GM19035 (cell line): ENCODE measurements at regions not wholly inside any gene's neighbourhood (a gene's known extent, or its start where the extent isn't known, plus 50 kb on each side); places are given as distances from the start of the nearest gene placed in this dataset.
"Not testable (repeated sequence)": the region's sequence is repeated elsewhere in the genome, so short reads cannot be mapped to it uniquely, and the experiment has no call there.

ENCODE experiments used
- ATAC-seq: cut with Tn5 transposase; IDR thresholded peaks from one replicate; pipeline ENCODE4 v1.9.1; 2021; ENCODE audit not compliant: unreplicated experiment

DNA sequence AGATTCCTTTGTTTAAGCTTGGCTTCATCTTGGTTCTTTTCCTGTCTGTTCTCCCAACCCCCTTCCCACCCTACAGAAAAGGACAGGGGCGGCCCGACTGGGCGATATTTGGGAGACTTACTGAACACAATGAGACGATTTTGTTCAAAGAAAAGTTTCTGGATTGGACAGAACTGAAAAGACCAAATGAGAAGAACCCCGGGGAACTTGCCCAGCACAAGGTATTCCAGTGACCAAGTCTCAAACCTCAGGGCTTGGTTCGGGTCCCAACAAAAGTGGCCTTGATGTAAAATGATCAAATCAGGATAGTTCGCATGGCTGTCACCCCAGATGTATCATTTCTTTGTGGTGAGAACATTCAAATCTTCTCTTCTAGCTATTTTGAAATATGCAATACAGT lies 73.9 kb upstream of the LYZL2 start:
- ATAC-seq: not testable (repeated sequence)

DNA sequence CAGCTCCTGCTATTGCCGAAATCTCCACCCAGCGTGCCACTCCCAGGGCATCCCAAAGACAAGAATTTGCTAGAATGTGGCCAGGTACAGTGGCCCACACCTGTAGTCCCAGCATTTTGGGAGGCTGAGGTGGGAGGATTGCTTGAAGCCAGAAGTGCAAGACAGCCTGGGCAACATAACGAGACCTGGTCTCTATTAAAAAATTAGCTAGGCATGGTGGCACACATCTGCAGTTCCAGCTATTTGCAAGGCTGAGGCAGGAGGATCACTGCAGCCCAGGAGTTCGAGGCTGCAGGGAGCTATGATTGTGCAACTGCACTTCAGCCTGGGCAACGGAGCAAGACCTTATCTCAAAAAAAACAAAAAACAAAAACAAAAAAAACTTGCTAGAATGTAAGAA lies 73.3 kb upstream of the LYZL2 start:
- ATAC-seq: no peak

DNA sequence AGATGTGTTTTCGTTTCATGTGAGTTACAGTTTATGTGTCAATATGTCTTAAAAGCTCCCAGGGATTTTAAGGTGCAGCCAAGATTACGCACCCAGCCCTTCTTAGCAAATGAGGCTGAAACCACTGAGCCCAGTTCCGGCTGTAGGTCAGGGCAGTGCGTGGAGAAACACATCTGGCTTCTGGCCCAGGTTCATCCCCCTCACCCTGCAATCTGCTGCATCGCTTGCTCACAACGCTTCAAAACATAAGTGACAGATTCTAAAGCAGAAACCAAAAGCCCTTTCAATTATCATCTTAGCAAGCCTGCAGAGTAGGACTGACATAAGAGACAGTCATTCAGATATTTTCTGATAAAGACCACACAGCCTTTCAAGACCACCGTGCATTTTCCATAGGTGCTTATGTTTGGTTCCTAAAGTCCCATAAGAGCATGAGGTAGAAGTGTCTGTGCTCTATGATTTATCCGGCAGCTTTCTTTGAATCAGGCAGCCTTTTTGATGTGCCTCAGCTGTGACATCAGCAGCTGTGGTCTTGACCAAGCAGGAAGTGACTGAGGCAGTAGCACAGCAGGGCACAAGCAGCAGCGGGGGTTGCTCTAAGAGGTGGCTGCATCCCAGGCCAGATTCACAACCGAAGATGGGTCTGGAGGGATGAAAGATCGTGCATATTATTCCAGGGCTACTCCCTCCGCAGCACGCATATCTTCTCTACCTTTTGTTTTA lies 72.1 kb upstream of the LYZL2 start:
- peak; percentile 60 for ATAC-seq

DNA sequence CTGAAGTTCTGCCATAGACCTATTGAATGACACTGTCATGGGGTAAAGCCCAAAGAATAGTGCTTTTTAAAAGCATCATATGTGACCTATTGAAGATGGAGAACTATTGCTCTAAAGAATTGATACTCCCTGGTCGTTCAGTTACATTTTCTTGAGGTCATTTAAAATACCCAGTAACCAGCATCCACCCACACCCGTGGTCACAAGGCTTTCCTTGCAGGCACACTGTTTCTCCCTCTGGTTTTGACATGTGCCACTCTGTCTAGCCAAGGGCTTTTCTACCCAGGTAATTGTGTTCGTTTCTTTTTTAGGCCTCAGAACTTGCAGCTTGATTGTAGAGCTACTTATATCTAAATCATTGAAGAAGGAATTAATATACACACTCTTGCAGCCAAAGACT lies 68.3 kb upstream of the LYZL2 start:
- no peak for ATAC-seq

DNA sequence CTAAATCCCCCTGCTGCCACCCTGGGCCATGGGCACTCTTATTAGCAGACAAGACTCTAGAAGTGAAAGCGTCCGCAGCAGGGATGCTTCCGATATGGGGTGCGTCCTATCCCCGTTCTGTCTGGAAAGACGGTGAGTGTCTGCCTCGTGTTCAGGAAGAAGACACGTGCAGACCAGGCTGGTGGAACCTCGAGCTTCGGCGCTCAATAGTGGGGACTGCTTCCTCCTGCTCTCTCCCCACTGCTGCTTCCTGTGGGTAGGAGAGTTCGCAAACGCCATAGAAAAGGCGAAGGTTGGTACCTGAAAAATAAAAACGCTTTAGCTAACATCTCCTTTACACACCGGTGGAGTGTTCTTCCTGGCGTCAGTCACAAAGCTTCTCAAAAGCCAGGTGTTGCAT lies 67.7 kb upstream of the LYZL2 start:
- not testable (repeated sequence) for ATAC-seq

DNA sequence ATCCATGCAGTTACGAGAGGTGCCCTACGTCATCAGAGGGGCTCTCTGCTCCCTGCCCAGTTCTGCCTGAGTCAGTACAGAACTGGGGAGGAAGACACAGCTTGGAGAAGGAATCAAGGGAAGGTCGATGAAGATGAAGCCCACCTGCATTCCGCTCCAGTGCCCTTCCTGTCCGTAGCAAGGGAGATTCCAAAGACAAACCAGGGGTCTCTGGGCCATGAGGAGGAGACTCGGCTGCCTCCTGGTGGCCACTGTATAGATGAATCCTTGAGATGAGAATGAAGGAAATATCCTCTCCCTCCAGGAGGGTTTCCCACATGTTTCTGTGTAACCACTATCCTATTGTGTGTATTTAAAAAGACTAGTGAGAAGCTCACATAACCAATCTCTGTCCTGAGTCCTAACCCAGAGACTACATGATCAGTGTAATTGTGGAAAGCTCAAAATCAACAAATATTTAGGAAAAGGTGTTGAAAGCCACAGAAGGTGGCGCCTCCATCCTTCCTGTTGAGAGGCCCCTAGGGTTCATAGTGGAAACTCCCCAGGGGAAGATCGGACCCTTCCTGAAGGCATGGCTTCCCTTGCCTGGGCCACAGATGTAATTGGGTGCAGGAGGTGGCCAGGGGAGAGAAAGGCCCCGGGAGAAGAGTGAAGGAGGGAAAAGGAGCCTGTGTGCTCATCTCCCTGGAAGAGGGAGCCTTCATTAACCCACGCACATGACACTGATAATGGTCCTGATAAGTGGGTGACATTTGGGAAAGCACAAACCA lies 67.0 kb upstream of the LYZL2 start:
- ATAC-seq: not testable (repeated sequence)

DNA sequence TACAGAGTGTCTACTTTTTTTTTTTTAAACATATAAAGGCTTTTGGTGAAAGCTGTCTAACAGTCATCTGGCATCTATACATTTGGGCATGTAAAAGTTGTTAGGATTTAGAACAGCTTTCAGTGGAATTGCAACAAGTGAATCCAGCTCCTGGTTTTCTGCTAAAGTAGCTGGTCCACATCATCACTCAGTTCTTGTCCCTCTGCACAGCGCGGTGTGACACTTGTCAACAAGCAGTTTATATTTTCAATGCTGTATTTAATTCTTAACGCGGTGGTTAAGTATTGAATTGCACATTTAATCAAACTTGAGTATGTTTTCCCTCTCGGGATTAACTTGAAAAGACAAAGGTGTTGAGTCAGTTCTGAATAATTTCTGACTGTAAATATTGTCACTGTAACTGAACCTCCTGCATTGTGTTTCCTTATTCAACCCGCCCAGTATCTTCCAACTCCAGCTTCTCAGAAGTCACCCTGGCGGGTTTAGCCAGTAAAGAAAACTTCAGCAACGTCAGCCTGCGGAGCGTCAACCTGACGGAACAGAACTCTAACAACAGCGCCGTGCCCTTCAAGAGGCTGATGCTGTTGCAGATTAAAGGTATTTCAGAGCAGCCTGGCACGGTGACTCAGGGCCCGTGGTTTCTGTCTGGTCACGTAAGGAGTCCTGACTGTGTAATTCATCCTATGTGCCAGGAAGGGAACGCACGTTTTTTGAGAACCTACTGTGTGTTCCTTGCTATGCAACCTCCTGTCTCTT lies 66.1 kb upstream of the LYZL2 start:
- not testable (repeated sequence) for ATAC-seq

DNA sequence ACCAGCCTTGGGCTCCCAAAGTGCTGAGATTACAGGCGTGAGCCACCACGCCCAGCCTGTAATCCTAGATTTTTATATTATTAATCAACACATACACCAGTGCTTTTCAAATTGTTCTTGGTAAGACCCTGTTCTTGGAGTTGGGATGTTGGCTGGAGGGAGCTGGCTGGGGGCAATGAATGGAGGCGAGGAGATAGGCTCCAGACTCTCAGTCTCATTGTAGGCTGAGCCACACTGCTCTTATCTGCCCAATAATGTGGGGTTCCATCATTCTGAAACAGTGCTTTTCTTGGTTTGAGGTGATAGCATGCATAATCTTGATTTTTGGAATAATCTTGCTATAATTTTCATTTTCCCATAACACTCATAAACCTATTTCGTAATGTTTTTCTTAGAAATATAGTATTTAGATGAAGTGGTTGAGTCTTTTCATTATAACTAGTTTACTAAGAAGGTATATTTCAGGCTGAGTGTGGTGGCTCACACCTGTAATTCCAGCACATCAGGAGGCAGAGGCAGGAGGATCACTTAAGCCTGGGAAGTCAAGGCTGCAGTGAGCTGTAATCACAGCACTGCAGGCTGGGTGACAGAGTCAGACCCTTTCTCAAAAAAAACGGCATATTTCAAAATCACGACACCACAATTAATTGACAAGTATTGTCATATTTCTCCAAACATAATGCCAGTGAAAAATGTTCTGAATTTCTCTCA lies 65.1 kb upstream of the LYZL2 start:
- ATAC-seq: no peak

DNA sequence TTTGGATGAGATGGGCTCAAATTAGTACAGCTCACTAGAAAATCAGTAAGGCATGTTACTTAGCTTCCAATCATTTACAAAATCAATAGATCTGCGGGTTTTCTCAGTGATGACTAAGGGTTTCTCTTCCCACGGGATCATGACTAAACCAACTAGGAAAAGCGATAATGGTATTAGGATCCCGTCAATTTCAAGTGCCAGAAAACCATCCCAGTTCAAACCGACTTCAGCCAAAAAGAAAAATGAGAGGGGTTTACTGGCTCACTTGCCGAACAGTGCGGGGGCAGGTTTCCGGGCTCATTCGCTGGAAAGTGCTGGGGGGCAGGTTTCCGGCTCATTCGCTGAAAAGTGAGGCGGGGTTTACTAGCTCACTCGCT lies 62.1 kb upstream of the LYZL2 start:
- ATAC-seq: no peak

DNA sequence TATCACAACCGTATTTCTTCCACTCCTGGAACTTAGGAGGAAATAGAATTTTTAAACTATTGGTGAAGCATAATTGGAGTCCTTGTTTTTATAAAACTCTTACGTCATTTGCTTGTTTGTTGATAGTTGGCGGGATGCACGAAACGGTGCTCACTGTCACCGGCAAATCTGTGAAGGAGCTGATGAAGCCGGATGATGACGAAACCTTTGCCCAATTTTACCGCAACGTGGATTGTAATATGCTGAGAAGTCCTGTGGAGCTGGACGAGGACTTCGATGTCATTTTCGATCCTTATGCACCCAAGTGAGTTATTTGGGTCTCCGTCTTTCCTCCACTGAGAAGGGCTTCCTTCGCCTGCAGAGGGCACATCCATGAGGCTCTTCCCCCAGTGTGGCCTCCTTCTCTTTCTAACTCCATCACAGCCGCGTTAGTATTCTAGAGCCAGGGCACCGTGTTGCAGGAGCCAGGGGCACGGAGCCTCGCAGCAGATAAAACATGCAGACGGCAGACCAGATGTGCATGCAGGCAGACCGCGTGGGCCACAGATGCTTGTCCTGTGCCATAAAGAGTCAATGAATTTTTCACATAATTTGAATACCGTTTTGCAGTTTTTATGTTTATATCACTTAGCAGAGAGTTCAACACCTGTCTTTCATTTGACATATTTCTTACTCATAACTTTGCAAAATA lies 61.5 kb upstream of the LYZL2 start:
- not testable (repeated sequence) for ATAC-seq

DNA sequence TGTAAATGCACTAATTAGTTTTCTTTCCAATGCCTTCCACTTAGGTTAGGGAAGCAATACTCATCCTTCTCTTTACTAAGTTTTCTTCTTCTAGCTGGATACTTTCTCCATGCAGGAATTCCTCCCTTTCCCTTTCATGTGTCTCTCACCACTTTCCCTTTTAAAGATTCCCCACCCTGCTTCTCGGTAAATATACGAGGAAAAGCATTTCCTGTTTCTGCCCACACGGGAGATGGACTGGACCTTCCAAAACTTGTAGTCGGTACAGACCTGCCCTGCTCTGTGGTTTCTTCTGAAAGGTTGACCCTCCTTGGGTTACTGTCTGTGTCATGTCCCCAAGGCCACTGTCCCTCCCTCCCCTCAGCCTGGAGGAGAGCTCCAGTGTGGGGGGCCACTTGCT lies 58.9 kb upstream of the LYZL2 start:
- no peak for ATAC-seq

DNA sequence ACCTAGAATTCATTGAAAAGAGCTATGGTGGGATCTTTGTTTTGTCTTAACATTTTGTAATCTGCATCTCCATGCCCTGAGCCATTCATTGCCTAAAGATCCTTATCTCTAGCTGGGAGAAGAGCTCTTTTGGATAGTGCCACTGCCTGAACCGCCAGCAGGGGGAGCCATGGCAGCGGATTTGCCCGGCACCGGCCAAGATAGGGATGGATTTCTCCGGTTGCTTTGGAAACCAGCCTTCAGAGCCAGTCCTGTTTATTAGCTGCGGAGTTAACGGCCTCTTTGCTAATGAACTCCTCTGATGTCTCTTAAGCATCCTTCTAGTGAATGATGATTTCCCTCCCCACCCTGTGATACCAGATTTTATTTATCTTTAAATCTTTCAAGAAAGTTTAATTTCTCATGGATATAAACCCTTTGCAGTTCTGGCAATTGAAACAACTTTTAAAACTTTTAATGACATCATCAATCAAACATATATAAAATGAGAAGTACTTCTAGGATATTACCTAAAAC lies 58.2 kb upstream of the LYZL2 start:
- ATAC-seq: peak; percentile 68

DNA sequence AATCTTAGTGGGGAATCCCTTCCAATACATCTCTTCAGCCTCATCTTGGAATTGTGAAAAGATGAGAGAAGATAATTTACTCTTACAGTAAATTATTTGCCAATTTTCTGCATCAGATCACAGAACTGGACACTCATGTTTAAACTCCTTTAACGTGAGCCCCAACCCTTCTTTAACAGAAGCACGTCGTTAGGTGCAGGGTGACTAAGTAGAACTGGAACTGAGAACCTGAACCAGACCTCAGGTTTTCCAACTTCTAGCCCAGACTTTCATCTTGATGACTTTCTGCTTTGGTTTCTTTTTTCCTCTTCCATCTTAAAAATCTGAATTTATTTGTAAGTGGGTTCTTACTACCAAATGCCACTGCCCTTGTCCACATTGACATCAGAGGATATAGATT lies 57.2 kb upstream of the LYZL2 start:
- no peak for ATAC-seq

DNA sequence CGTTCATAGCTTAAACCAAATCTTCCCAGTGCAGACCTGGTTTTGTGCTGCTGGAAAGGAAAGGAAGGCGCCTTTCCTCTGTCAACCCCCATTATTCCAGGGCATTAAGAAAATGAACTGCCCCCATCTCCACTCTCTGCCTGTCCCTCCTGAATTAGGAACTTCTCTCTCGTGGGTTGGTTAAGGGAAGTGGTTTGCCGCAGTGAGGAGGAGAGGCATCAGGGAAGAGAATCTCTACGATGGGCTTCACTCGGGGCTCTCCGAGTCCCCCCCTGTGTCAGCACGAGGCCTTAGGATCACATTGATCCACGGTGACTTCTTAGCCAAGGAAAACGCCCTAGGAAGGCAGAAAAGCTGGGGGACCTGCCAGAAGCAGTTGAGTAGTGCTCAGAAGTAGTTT lies 53.9 kb upstream of the LYZL2 start:
- no peak for ATAC-seq

DNA sequence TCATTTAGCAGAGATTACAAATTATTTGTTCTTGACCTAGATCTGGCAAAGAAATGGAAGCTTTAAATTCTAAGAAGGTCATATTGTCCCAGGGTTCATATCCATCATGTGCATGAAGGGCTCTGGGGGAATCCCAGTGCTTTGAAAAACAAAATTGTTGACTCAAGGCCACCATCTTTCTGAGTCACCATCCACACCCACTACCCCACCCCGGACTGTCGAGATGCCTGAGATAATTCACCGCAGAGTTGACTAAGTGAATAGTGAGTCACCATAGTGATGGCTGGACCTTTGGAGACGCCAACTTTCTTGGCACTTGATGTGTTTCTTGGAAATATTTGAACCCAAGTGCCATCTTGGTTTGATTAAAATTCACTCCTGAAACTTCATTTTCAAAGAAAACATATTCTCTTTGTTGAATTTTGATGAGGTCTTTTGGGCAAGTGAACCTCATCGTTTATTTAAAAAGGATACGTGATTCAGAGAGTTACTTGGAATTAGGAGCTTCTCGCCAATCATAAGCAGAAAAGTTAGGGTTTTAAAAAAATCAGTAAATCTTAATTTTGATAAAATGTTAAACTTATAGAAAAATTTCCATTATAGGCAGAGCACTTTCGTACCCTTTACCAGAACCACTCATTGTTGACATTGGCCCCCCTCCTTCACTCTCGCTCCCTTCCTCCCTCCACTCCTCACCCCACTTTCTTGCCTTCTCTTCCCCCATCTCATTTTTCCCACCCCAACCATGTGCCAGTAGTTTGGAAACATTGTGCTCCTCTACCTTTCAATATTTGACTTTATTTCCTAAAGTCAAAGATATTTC lies 53.0 kb upstream of the LYZL2 start:
- ATAC-seq: not testable (repeated sequence)

DNA sequence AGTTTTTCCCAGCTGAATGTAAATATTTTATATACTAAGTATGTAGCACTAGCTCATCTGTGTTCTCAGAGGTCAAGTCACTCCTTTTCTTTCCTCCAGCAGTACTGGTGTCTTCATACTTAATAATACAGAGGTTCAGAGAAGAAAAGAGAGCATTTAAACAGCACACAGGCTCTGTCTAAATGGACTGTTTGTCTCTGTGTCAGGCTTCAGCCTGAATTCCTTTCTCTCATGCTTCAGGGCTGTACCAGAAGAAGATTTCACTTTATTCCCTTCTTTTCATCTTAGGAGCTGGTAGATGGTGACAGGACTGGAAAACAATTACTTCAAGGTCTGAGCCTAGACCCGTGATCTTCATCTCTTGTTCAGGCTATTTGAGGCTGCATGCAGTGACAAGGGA lies 51.4 kb upstream of the LYZL2 start:
- ATAC-seq: no peak
